OCI-LY3 (cell line): ENCODE measurements at regions not wholly inside any gene's neighbourhood (a gene's known extent, or its start where the extent isn't known, plus 50 kb on each side); places are given as distances from the start of the nearest gene placed in this dataset.

ENCODE experiments used
- H2AFZ ChIP-seq: fragments of 200-600, 300-600 bp; shearing (Covaris generic); 2 replicates; pipeline ENCODE4 v1.6.0; 2014; ENCODE audit warnings: antibody characterized with exemption, low read depth, low read length
- H3K27ac ChIP-seq: fragments of 200-600, 300-600 bp; sonication (generic); 2 replicates; pipeline ENCODE4 v1.5.1; 2014; ENCODE audit warnings: mild to moderate bottlenecking, low read length, moderate library complexity, mixed read lengths
- H3K27me3 ChIP-seq: fragments of 200-600, 300-600 bp; sonication (generic); 2 replicates; pipeline ENCODE4 v1.6.1; 2014; ENCODE audit warnings: low read depth, low read length, mixed read lengths
- H3K36me3 ChIP-seq: fragments of 200-600, 300-600 bp; sonication (generic); replicated peaks from 2 replicates; pipeline ENCODE3; 2014; ENCODE audit warnings: low read depth, low read length, mixed read lengths
- H3K4me1 ChIP-seq: fragments of 300-600, 200-600 bp; sonication (generic); 2 replicates; pipeline ENCODE4 v1.6.1; 2014; ENCODE audit warnings: low read length, mixed read lengths
- H3K4me2 ChIP-seq: fragments of 200-600, 300-600 bp; sonication (generic); 2 replicates; pipeline ENCODE4 v1.6.1; 2014; ENCODE audit warnings: low read length, mixed read lengths
- H3K4me3 ChIP-seq: fragments of 300-600, 200-600 bp; sonication (generic); 2 replicates; pipeline ENCODE4 v1.5.1; 2014; ENCODE audit warnings: antibody characterized with exemption, mild to moderate bottlenecking, low read length, moderate library complexity
- H3K79me2 ChIP-seq: fragments of 300-600, 200-600 bp; shearing (Covaris generic); 2 replicates; pipeline ENCODE4 v1.6.1; 2014; ENCODE audit warnings: mild to moderate bottlenecking, low read length, mixed read lengths
- H3K9ac ChIP-seq: fragments of 300-600, 200-600 bp; shearing (Covaris generic); 2 replicates; pipeline ENCODE4 v1.6.0; 2014; ENCODE audit warnings: mild to moderate bottlenecking, low read length, moderate library complexity
- H3K9me3 ChIP-seq: fragments of 200-600, 300-600 bp; shearing (Covaris generic); 2 replicates; pipeline ENCODE4 v1.6.1; 2014; ENCODE audit warnings: low read length, mixed read lengths; ENCODE audit not compliant: insufficient read depth
- H4K20me1 ChIP-seq: fragments of 200-600, 300-600 bp; sonication (generic); 2 replicates; pipeline ENCODE4 v1.6.1; 2016; ENCODE audit warnings: low read length, mixed read lengths; ENCODE audit not compliant: insufficient read depth
- CTCF ChIP-seq: fragments of 200-600, 300-600 bp; sonication (generic); IDR thresholded peaks from 2 replicates; pipeline ENCODE4 v1.5.1; 2014; ENCODE audit warnings: antibody characterized with exemption, low read length, low read depth
- EZH2phosphoT487 ChIP-seq: fragments of 200-600 bp; shearing (Covaris generic); IDR thresholded peaks from 2 replicates; pipeline ENCODE4 v1.6.1; 2018; ENCODE audit warnings: antibody characterized with exemption, mixed run types, low read depth

GRCh38 chr2:226073496-226074160 lies 674.1 kb downstream of the NYAP2 start:
- Histone ChIP-seq H3K4me1 (no peaks in the 10 kb centered on the region), H2AFZ (no peak overlapping the region), H3K9me3 (no peaks in the 10 kb centered on the region), H3K9ac (no peak overlapping the region), H3K79me2 (no peaks in the 10 kb centered on the region), H3K27ac (no peak overlapping the region), H3K36me3 (no peaks in the 10 kb centered on the region), H3K4me2 (no peak overlapping the region), H3K27me3 (no peaks in the 10 kb centered on the region), H3K4me3 (no peak overlapping the region), H4K20me1 (no peaks in the 10 kb centered on the region)
- TF ChIP-seq EZH2phosphoT487, result no peak
- no peak for TF ChIP-seq CTCF

- no peak for TF ChIP-seq CTCF
- TF ChIP-seq EZH2phosphoT487, result no peak
- H3K79me2 ChIP-seq, result no peaks in the 10 kb centered on the region
- no peak overlapping the region for H3K4me3 ChIP-seq
- no peak overlapping the region for H3K4me2 ChIP-seq
- H3K4me1 ChIP-seq, result no peaks in the 10 kb centered on the region
- H4K20me1 ChIP-seq, result no peaks in the 10 kb centered on the region
- no peaks in the 10 kb centered on the region for H3K9me3 ChIP-seq
- H3K27ac ChIP-seq, result no peak overlapping the region
- H3K27me3 ChIP-seq, result no peaks in the 10 kb centered on the region
- no peak overlapping the region for H3K9ac ChIP-seq
- H3K36me3 ChIP-seq, result no peaks in the 10 kb centered on the region
- no peak overlapping the region for H2AFZ ChIP-seq
These were observed 667.4 kb downstream of the NYAP2 start for GRCh38 chr2:226066873-226067272.

GRCh38 chr2:226066391-226066790 lies 666.9 kb downstream of the NYAP2 start:
- Histone ChIP-seq H3K36me3 (no peaks in the 10 kb centered on the region), H3K79me2 (no peaks in the 10 kb centered on the region), H3K27ac (no peak overlapping the region), H3K4me1 (no peaks in the 10 kb centered on the region), H2AFZ (no peak overlapping the region), H3K27me3 (no peaks in the 10 kb centered on the region), H3K9ac (no peak overlapping the region), H4K20me1 (no peaks in the 10 kb centered on the region), H3K4me2 (no peak overlapping the region), H3K4me3 (no peak overlapping the region), H3K9me3 (no peaks in the 10 kb centered on the region)
- TF ChIP-seq CTCF, result no peak
- no peak for TF ChIP-seq EZH2phosphoT487

- TF ChIP-seq EZH2phosphoT487, result no peak
- no peak for TF ChIP-seq CTCF
- Histone ChIP-seq H3K27ac (no peak overlapping the region), H3K4me3 (no peak overlapping the region), H3K36me3 (no peaks in the 10 kb centered on the region), H4K20me1 (no peaks in the 10 kb centered on the region), H3K79me2 (no peaks in the 10 kb centered on the region), H3K4me1 (no peaks in the 10 kb centered on the region), H3K4me2 (no peak overlapping the region), H3K9me3 (no peaks in the 10 kb centered on the region), H3K27me3 (no peaks in the 10 kb centered on the region), H2AFZ (no peak overlapping the region), H3K9ac (no peak overlapping the region)
These were observed 665.5 kb downstream of the NYAP2 start for GRCh38 chr2:226064932-226065570.
